ENCODE measurements at regions not wholly inside any gene's neighbourhood (a gene's known extent, or its start where the extent isn't known, plus 50 kb on each side); places are given as distances from the start of the nearest gene placed in this dataset.

GRCh38 chr2:67487993-67488392 lies 90.9 kb downstream of the ETAA1 start:
- Histone ChIP-seq H3K9me3 (no peaks in the 10 kb centered on the region), H3K4me1 (peaks cover 0 to 6% (median 0%) of the 10 kb centered on the region in 4 donors), H3K27ac (no peak overlapping the region), H3K4me3 (no peak overlapping the region), H3K36me3 (no peaks in the 10 kb centered on the region), H3K27me3 (no peaks in the 10 kb centered on the region)
- TF ChIP-seq EP300 (IDR thresholded peaks at IDR 0.05) (no peak), POLR2A (IDR thresholded peaks at IDR 0.05) (no peak), CTCF (IDR thresholded peaks at IDR 0.05) (no peak), POLR2AphosphoS5 (IDR thresholded peaks at IDR 0.05) (no peak)
- no peak for DNase-seq
- WGBS, 2 donors: 94 to 95% methylated on average over 4 of the region's 4 CpGs
- intact Hi-C loops (cut with DNase I): no loop called here

GRCh38 chr2:67489396-67489795 lies 92.3 kb downstream of the ETAA1 start:
- TF ChIP-seq CTCF (IDR thresholded peaks at IDR 0.05) (no peak), POLR2AphosphoS5 (IDR thresholded peaks at IDR 0.05) (no peak), EP300 (IDR thresholded peaks at IDR 0.05) (no peak), POLR2A (IDR thresholded peaks at IDR 0.05) (no peak)
- Histone ChIP-seq H3K4me1 (peaks cover 0 to 6% (median 0%) of the 10 kb centered on the region in 4 donors), H3K27me3 (no peaks in the 10 kb centered on the region), H3K27ac (no peak overlapping the region), H3K9me3 (no peaks in the 10 kb centered on the region), H3K36me3 (no peaks in the 10 kb centered on the region), H3K4me3 (no peak overlapping the region)
- no peak for DNase-seq
- intact Hi-C loops (cut with DNase I): no loop called here
- 88% methylated on average over 8 of the region's 8 CpGs for WGBS, 2 donors

DNA sequence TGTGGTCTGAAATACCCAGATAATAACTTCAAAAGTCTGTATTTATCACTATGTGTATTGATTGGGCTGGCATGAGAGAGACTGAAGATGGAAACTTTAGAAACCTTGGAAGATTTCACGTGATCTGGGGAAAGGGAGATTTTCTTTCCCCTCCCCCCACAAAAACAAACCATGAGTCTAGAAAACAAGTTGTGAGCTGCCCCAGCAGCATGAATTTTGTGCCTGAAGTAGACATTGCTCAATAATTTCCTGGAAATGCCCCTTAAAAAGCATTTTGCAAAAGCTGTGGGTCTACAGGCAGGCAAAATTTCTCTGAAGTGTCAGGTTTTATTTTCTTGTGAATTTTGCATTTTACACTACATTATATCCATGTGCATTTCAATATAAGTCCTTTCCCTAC lies 101.8 kb downstream of the ETAA1 start:
- intact Hi-C loops (cut with DNase I): no loop called here
- Histone ChIP-seq H3K4me1 (peaks cover 0 to 22% (median 5%) of the 10 kb centered on the region in 4 donors), H3K27me3 (no peaks in the 10 kb centered on the region), H3K27ac (no peak overlapping the region), H3K9me3 (no peaks in the 10 kb centered on the region), H3K36me3 (no peaks in the 10 kb centered on the region), H3K4me3 (no peak overlapping the region)
- WGBS, 2 donors: 43 to 57% methylated on average over 1 of the region's 1 CpG
- TF ChIP-seq CTCF (IDR thresholded peaks at IDR 0.05): no peak
- no peak for TF ChIP-seq EP300 (IDR thresholded peaks at IDR 0.05)
- no peak for TF ChIP-seq POLR2A (IDR thresholded peaks at IDR 0.05)
- TF ChIP-seq POLR2AphosphoS5 (IDR thresholded peaks at IDR 0.05): no peak
- no peak for DNase-seq

DNA sequence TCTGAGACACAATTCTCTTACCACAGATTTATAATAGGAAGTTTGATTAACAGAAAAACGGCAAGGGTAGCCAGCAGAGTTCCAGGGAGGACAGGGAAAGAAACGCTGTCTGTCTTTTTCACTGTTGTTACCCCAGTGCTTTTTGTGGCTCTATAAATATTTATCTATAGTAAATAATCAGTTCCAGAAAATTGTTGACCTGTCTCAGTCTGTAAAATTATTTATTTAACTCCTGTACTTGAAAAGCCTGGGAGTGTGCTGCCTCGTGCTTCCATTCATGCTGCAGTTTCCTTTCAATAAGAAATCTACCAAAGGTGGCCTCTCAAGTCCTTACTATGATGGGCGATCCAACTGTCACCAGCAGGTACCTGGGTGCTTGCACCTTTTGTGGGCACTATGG lies 102.9 kb downstream of the ETAA1 start:
- Histone ChIP-seq H3K36me3 (no peaks in the 10 kb centered on the region), H3K9me3 (no peaks in the 10 kb centered on the region), H3K27me3 (no peaks in the 10 kb centered on the region), H3K4me3 (no peak overlapping the region), H3K4me1 (peaks cover 0 to 22% (median 5%) of the 10 kb centered on the region in 4 donors), H3K27ac (no peak overlapping the region)
- 22 to 56% methylated on average over 4 of the region's 4 CpGs for WGBS, 2 donors
- no peak for DNase-seq
- TF ChIP-seq CTCF (IDR thresholded peaks at IDR 0.05): no peak
- no peak for TF ChIP-seq EP300 (IDR thresholded peaks at IDR 0.05)
- no peak for TF ChIP-seq POLR2AphosphoS5 (IDR thresholded peaks at IDR 0.05)
- no peak for TF ChIP-seq POLR2A (IDR thresholded peaks at IDR 0.05)
- intact Hi-C loops (cut with DNase I): no loop called here

GRCh38 chr2:67500541-67500940 lies 103.4 kb downstream of the ETAA1 start:
- Histone ChIP-seq H3K36me3 (no peaks in the 10 kb centered on the region), H3K4me3 (no peak overlapping the region), H3K27me3 (no peaks in the 10 kb centered on the region), H3K9me3 (no peaks in the 10 kb centered on the region), H3K27ac (no peak overlapping the region), H3K4me1 (peaks cover 0 to 18% (median 5%) of the 10 kb centered on the region in 4 donors)
- 70 to 75% methylated on average over 6 of the region's 6 CpGs for WGBS, 2 donors
- TF ChIP-seq CTCF (IDR thresholded peaks at IDR 0.05): no peak
- TF ChIP-seq POLR2AphosphoS5 (IDR thresholded peaks at IDR 0.05): no peak
- TF ChIP-seq EP300 (IDR thresholded peaks at IDR 0.05): no peak
- no peak for TF ChIP-seq POLR2A (IDR thresholded peaks at IDR 0.05)
- intact Hi-C loops (cut with DNase I): no loop called here
- DNase-seq: no peak

Measured in sigmoid colon (tissue), 6 donors.